ENCODE measurements at regions not wholly inside any gene's neighbourhood (a gene's known extent, or its start where the extent isn't known, plus 50 kb on each side); places are given as distances from the start of the nearest gene placed in this dataset.

GRCh38 chr4:79657379-79657778, 249.4 kb upstream of the GK2 start:
- no peak for TF ChIP-seq CTCF (IDR thresholded peaks at IDR 0.05; ENCODE audit: insufficient read depth, low read depth, low read length, missing control alignments)
- no peak overlapping the region for H3K4me3 ChIP-seq (ENCODE audit: low read depth, low read length)
- DNase-seq (ENCODE audit: low read depth) = no peak

GRCh38 chr4:79653871-79654270, 245.8 kb upstream of the GK2 start:
- DNase-seq (ENCODE audit: low read depth) = no peak
- no peak for TF ChIP-seq CTCF (IDR thresholded peaks at IDR 0.05; ENCODE audit: insufficient read depth, low read depth, low read length, missing control alignments)
- no peak overlapping the region for H3K4me3 ChIP-seq (ENCODE audit: low read depth, low read length)

GRCh38 chr4:79652738-79653137, 244.7 kb upstream of the GK2 start:
- no peak overlapping the region for H3K4me3 ChIP-seq (ENCODE audit: low read depth, low read length)
- no peak for TF ChIP-seq CTCF (IDR thresholded peaks at IDR 0.05; ENCODE audit: insufficient read depth, low read depth, low read length, missing control alignments)
- DNase-seq (ENCODE audit: low read depth) = no peak

GRCh38 chr4:79652232-79652631, 244.2 kb upstream of the GK2 start:
- no peak for DNase-seq (ENCODE audit: low read depth)
- no peak overlapping the region for H3K4me3 ChIP-seq (ENCODE audit: low read depth, low read length)
- TF ChIP-seq CTCF (IDR thresholded peaks at IDR 0.05; ENCODE audit: insufficient read depth, low read depth, low read length, missing control alignments) = no peak

GRCh38 chr4:79651456-79651855, 243.4 kb upstream of the GK2 start:
- no peak for TF ChIP-seq CTCF (IDR thresholded peaks at IDR 0.05; ENCODE audit: insufficient read depth, low read depth, low read length, missing control alignments)
- DNase-seq (ENCODE audit: low read depth) = no peak
- H3K4me3 ChIP-seq (ENCODE audit: low read depth, low read length) = no peak overlapping the region

- no peak for DNase-seq (ENCODE audit: low read depth)
- H3K4me3 ChIP-seq (ENCODE audit: low read depth, low read length) = no peak overlapping the region
- no peak for TF ChIP-seq CTCF (IDR thresholded peaks at IDR 0.05; ENCODE audit: insufficient read depth, low read depth, low read length, missing control alignments)
Observed at GRCh38 chr4:79650794-79651431, 242.9 kb upstream of the GK2 start.

GRCh38 chr4:79650217-79650616, 242.2 kb upstream of the GK2 start:
- DNase-seq (ENCODE audit: low read depth) = no peak

More at GRCh38 chr4:79650217-79650616, 242.2 kb upstream of the GK2 start:
- no peak for TF ChIP-seq CTCF (IDR thresholded peaks at IDR 0.05; ENCODE audit: insufficient read depth, low read depth, low read length, missing control alignments)
- H3K4me3 ChIP-seq (ENCODE audit: low read depth, low read length) = no peak overlapping the region
